Testis (tissue), 2 donors: ENCODE measurements at regions not wholly inside any gene's neighbourhood (a gene's known extent, or its start where the extent isn't known, plus 50 kb on each side); places are given as distances from the start of the nearest gene placed in this dataset.

Experiments used
- POLR2A ChIP-seq: fragments of 450-650 bp; IDR thresholded peaks from one replicate; pipeline ENCODE4 v1.6.1; 2017; ENCODE audit warnings: antibody characterized with exemption, mild to moderate bottlenecking, moderate library complexity
- TF ChIP-seq, protein P1 (sequence below), 3 experiments: fragments of 450-650 bp in 2 of 3; fragments of 200-600 bp in 1 of 3; sonication (generic) in 1 of 3; IDR thresholded peaks; one replicate each; pipeline ENCODE4 v1.5.1; 2016 to 2019; ENCODE audit warnings: antibody characterized with exemption in 3 of 3, mild to moderate bottlenecking in 2 of 3, moderate library complexity in 1 of 3

DNA sequence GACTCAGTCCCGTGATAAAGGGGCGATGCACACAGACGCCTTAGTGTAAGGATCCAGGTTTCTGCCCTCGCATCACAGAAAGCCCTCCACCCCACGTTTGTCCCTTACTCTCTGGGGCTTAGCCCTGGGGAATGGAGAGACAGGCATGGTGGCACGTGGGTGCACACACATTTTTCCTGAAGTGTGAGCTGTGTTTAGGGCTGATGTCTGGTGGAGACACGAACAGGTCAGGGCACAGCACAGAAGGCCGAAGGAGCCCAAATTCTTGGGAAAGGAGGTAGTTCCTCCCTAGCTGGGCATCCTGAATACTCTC is 84.3 kb upstream of the DHRSX start:
- TF ChIP-seq, protein P1, sequence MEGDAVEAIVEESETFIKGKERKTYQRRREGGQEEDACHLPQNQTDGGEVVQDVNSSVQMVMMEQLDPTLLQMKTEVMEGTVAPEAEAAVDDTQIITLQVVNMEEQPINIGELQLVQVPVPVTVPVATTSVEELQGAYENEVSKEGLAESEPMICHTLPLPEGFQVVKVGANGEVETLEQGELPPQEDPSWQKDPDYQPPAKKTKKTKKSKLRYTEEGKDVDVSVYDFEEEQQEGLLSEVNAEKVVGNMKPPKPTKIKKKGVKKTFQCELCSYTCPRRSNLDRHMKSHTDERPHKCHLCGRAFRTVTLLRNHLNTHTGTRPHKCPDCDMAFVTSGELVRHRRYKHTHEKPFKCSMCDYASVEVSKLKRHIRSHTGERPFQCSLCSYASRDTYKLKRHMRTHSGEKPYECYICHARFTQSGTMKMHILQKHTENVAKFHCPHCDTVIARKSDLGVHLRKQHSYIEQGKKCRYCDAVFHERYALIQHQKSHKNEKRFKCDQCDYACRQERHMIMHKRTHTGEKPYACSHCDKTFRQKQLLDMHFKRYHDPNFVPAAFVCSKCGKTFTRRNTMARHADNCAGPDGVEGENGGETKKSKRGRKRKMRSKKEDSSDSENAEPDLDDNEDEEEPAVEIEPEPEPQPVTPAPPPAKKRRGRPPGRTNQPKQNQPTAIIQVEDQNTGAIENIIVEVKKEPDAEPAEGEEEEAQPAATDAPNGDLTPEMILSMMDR (IDR thresholded peaks at IDR 0.05) = no peak
- TF ChIP-seq POLR2A = no peak
